HG03521 (cell line): ENCODE measurements at regions not wholly inside any gene's neighbourhood (a gene's known extent, or its start where the extent isn't known, plus 50 kb on each side); places are given as distances from the start of the nearest gene placed in this dataset.

ENCODE experiments used
- ATAC-seq: cut with Tn5 transposase; IDR thresholded peaks from one replicate; pipeline ENCODE4 v1.9.1; 2021; ENCODE audit warnings: mild to moderate bottlenecking, moderate library complexity; ENCODE audit not compliant: unreplicated experiment

- ATAC-seq = no peak
Measured at GRCh38 chr7:121810831-121811672, 61.9 kb upstream of the PTPRZ1 start.

DNA sequence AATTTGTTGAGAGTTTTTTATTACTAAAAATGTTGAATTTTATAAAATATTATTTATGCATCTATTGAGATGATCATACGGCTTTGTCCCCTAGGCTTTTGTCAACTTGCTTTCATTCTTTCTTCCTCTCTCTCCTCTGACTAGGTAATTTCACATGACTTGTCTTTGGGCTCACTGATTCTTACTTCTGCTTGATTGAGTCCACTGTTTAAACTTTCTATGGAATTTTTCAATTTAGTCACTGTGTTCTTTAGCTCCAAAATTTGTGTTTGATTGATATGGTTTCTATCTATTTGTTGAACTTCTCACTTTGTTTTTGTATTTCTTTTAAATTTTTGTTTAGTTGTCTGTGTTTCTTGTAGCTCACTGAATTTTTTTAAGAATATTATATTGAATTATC is 65.9 kb upstream of the PTPRZ1 start:
- no peak for ATAC-seq

DNA sequence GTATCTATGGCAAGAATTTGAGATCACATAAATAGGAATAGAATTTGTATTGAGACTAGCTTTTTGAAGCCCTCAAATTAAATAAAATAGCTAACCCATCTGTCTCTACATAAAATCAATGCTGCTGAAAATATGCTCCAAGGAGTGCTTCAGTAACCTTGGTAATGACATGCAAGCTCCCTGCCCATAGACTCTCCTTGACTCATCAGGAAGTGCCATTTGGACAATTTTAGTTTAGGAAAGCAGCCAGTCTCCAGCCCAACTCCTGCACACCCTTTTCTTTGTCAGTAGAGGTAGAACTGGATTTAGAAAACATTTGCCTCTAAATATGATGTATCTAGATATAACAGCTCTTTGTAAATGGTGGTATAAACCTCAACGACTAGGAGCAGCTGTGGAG is 69.9 kb upstream of the PTPRZ1 start:
- no peak for ATAC-seq

DNA sequence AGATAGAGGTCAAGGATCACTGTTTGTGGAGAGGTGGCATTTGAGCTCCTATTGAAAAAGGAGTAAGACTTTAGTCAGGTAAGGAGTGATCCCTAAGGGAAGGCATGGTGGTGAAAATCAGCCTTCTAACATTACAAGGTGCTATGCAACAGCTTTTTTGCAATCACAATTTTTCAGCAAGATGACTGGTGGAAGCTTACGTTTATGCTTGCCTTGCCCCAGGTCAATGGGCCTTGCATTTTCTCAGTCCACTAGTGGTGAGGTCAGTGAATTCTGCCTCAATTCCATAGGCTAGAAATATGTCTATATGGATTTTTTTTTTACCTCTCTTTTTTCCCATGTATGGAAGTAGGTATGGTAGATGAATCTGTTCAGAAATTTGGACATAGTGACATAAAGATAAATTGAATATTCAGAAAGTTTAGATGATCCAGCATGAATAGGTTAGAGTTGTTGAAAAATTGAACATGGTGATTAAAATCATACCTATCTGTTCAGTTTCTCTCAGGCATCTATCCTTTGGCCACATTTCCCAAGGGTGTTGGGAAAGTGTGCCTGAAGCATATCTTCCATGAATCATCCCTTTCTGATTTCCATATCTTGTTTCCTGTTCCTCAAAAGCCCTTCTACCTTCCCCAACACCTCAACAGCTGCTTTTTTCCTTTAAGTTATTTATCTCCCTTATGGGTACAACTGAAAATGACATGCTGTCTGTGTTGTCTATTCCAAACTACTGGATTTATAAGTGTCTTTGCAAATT is 71.9 kb upstream of the PTPRZ1 start:
- ATAC-seq = no peak

DNA sequence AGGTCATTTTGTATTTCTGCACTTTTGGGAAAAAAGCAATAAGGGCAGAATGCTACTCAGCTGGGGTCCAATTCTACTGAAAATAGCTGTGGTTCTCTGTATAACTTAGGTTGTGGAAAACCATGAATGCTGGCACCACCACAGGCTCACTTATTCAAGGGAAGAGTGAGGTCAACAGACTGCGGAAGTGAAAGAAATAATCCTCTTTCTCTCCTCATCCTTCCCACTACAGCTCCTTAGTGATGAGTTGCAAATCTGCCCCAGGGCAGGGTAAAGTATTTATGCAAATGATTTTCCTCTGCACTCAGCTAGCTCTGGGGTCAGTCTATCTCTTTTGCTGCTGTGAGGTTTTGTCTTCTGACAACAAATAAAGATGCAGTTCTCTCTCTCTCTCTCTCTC is 74.1 kb upstream of the PTPRZ1 start:
- ATAC-seq = no peak

- ATAC-seq = no peak
Measured at GRCh38 chr7:121798453-121798840, 74.5 kb upstream of the PTPRZ1 start.

DNA sequence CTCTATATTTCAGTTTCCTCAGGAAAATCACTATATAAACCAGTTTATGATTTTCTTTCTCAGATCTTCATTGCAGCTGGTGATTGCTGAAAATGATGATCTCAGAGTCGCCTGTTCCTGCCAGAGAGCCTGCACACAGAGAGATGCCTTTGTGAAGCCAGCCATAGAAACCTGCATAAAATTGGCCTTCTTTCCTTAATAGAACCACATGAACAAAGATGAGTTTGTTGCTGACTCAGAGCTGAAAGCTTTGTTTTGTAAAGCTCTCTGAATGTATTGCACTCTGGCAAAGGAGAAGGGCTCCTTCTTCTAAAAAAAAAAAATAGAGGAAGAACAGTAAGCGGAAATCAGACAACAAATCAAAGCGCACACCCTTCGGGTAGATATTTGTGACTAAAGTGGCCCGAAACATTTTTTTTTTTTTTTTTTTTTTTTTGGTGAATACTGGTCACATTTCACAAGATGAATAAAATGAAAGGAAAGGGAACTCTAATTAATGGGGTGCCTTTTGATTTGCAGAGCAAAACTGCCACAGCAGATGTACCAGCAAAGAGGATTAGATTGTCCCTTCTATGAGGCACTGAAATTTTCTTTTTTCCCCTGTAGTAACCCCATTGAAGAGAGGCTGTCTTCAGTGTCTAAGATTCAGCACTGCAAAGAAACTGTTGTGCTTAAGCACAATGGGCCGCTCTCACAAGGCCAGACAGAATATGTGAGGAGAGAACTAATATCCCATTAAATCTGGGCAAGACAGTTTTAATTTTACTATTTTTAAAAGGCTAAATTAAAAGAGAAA is 75.1 kb upstream of the PTPRZ1 start:
- ATAC-seq = no peak

- no peak for ATAC-seq
Measured at GRCh38 chr7:121796936-121797656, 75.9 kb upstream of the PTPRZ1 start.

DNA sequence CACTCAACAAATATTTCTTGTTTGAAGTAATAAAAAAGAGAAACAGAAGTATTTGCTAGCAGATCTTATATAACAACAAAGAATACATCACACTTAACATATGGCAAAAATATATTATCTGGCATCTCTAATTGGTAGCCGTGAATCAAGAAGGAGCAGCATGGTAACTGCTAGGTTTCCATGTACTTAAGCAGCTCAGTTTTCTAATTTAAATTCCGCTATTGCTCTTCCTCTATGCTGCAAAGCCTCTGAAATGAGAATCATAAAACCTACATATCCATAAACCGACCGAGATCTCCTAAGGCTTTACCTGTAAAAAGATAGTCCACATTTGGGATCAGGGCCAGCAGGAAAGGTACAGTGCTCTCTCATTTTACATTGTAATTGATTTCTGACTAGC is 76.6 kb upstream of the PTPRZ1 start:
- ATAC-seq = no peak

GRCh38 chr7:121795736-121796135 is 77.2 kb upstream of the PTPRZ1 start:
- ATAC-seq = no peak

DNA sequence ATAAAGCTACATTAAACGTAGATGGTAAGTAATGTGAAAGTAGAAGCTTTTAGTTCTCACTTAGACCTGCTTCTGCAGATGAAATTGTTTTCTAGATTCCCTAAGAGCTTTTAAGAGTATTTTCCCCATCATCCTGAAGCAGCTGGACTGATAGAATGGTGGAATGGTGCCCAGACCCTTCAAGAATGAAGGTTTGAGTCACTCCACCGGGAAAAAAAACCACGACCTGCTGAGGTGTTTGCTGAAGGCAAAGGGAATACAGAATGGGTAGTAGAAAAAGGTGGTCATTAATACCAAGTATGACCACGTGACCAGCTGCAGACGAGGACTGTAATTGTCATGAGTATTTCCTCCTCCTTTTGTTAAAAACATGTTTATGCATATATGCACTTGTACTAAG is 79.2 kb upstream of the PTPRZ1 start:
- ATAC-seq = no peak

DNA sequence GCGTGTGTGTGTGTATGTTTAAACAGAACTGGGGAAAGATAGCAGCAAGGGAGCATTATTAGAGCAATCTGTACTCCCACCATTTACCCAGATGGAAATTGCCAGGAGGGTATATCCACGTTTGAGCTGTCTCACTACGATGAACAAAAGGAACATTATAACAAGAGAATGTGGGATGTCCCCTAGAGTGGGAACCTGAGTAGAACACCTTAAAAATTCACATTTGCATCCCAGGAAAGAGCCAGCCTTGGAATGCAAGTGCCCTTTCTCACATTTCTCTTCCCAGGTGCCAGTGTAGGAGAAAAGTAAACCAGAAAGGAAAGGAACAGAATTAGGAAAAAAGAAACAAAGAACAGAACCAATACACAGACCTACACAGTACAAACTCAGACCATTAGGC is 95.3 kb upstream of the PTPRZ1 start:
- ATAC-seq = no peak

DNA sequence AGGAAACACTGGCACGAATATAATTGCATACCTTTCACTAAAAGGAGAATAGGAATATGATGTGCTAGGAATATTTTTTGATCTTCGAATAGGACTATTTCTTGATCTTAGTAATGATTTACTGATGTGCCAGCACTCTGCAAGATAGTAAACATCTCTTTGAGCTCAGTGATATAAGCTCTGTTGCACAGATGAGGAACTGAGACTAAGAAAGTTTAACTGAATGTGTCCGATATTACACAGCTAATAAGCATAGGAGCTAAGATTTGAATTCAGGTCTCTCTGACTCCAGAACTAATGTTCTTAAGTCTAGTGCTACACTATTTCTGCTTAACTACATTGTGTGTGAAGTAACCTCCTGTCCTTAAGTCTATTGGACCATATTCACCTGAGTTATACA is 98.4 kb upstream of the PTPRZ1 start:
- ATAC-seq = no peak

- no peak for ATAC-seq
Measured at GRCh38 chr7:121766676-121767075, 106.3 kb upstream of the PTPRZ1 start.

GRCh38 chr7:121761399-121761798 is 111.6 kb upstream of the PTPRZ1 start:
- ATAC-seq = no peak

DNA sequence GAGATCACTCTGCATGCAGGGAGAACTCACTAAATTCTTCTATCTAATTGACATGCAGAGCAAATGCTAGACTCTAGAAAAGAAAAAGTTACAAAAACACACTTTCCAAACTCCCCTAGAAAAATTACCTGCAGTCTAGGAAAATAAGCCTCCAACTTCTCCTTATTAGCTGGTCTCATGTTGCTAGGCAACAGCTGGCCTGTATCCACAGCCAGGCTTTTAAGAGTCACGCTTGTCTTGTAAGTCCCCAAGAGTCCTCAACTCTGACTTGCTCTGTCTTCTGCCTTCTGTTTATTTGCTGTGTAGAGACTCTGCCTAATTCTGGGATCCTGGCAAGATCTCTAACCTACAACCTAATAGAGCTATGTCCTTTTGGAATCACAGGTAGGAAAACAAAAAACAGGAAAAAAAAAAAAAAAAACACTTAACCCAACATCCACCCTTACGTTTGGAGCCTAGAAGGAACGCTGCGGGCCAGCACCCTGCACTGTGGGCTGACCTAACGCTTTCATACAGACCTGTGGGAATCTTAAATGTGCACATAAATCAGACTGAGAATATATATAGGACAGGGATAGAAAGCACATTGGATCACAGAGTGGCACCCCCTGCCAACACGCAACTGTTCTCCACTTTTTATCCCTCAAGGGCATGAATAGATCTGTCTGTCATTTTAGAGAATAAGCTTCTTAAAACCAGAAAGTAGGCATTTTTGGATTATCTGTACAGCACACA is 117.0 kb upstream of the PTPRZ1 start:
- no peak for ATAC-seq

DNA sequence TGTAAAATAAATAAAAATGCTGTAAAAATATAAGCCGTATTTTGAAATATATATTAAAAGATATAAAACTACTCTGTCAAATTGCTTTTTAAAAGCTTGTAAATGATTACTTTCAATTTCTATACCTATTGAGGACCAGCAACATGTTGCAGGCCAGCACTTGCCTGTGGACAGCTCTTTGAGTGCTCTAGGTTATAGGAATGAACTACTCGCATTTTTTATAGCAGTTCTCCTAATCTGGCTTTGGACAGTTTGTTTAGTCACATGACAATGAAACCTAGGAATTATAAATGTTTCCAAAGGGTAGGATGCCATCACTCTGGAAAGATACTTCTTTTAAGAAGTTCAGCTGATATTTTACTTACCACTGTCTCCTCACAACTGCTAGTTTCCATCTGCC is 117.7 kb upstream of the PTPRZ1 start:
- ATAC-seq = no peak

DNA sequence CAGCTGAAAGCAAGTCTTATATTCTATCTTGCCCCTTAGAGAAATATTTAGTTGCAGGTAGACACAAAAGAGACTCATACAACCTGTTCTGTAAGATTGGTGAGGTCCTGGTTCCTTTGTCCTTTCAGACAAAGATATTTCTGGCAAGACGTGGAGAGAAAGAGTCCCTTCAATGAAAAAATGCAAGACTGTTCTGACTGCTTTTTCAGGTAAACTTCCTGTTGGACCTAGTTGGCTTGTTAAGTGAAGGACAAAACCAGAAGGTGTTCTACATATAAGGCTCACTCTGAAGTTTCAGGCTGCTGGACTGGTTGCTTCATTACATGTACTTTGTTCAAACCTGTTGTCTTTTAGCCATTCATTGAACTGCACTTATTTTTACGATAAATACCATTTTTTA is 119.0 kb upstream of the PTPRZ1 start:
- no peak for ATAC-seq

DNA sequence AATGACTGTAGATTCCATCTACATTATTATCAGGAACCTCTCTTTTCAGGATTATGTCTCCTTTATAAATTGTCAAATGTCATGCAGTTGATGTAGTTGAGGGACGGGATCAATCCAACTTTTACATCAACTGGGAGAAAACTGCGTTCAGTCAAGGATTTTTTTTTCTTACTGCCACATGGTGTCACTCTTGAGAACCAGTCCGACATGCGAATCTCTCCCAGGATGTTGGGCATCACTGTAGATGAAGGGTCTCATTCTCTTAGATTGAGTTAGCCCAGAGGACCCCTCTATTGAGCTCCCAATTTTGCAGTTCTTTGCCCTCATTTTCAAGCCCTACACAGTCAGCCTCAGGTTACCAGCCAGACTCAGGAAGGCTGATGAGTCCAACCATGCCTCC is 120.3 kb upstream of the PTPRZ1 start:
- no peak for ATAC-seq

DNA sequence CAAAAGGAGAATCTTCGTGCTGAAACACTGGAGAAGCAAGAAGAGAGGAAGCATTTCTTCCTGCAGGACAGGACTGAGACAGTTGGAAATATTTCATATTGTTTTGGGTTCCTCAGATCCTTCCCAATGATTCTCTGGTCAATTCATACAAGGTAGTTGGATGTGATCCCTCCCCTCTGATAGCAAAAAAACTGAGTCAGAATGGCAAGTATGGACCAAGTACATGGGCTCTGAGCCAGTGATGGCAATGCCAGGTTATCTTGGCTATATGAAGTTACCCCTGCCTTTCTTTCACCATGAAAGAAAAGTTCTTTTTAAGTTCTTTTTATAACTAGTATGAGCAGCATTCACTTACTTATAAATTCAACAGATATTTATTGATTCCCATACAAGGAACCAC is 124.4 kb upstream of the PTPRZ1 start:
- ATAC-seq = no peak
